OCI-LY7 (cell line): ENCODE measurements at regions not wholly inside any gene's neighbourhood (a gene's known extent, or its start where the extent isn't known, plus 50 kb on each side); places are given as distances from the start of the nearest gene placed in this dataset.

Source experiments
- CTCF ChIP-seq: fragments of 200-600 bp; sonication (generic); conservative IDR thresholded peaks from 2 replicates; pipeline ENCODE4 v1.5.1; 2014; ENCODE audit warnings: mild to moderate bottlenecking, antibody characterized with exemption, low read length, moderate library complexity, mixed read lengths
- EZH2phosphoT487 ChIP-seq: fragments of 200-600 bp; sonication (generic); IDR thresholded peaks from 2 replicates; pipeline ENCODE4 v1.6.1; 2018; ENCODE audit warnings: low read depth, borderline replicate concordance, mild to moderate bottlenecking, mixed run types, antibody characterized with exemption, low read length, moderate library complexity, mixed read lengths

- TF ChIP-seq CTCF: no peak
- TF ChIP-seq EZH2phosphoT487: no peak
These were observed 107.0 kb upstream of the OTUD4 start for GRCh38 chr4:145287351-145287750.
